Neural cell (in vitro differentiated cells): ENCODE measurements at regions not wholly inside any gene's neighbourhood (a gene's known extent, or its start where the extent isn't known, plus 50 kb on each side); places are given as distances from the start of the nearest gene placed in this dataset.

Source experiments
- H2AFZ ChIP-seq: fragments of 200-600, 300-800 bp; sonication (generic), shearing (Covaris generic); 2 replicates; pipeline ENCODE4 v1.6.0; 2014; ENCODE audit warnings: low read depth, mild to moderate bottlenecking, antibody characterized with exemption, low read length, moderate library complexity
- H3F3A ChIP-seq: fragments of 200-600 bp; shearing (Covaris generic); 2 replicates; pipeline ENCODE4 v1.6.1; 2016; ENCODE audit warnings: mild to moderate bottlenecking, moderate library complexity, mixed read lengths, antibody characterized with exemption, low read length; ENCODE audit not compliant: insufficient read depth, poor library complexity, severe bottlenecking
- H3K27ac ChIP-seq: fragments of 200-600, 300-800 bp; sonication (generic), shearing (Covaris generic); 2 replicates; pipeline ENCODE4 v1.5.1; 2014; ENCODE audit warnings: mild to moderate bottlenecking, low read length, moderate library complexity
- H3K27me3 ChIP-seq: fragments of 300-800, 200-600 bp; sonication (generic), shearing (Covaris generic); 2 replicates; pipeline ENCODE4 v1.6.0; 2014; ENCODE audit warnings: mild to moderate bottlenecking, low read depth, low read length, moderate library complexity; ENCODE audit not compliant: insufficient read depth
- H3K36me3 ChIP-seq: fragments of 300-800, 200-600 bp; sonication (generic), shearing (Covaris generic); 2 replicates; pipeline ENCODE4 v1.5.1; 2014; ENCODE audit warnings: mild to moderate bottlenecking, antibody characterized with exemption, low read length, moderate library complexity; ENCODE audit not compliant: insufficient read depth
- H3K4me2 ChIP-seq: fragments of 300-800, 200-600 bp; sonication (generic), shearing (Covaris generic); 2 replicates; pipeline ENCODE4 v1.6.0; 2014; ENCODE audit warnings: mild to moderate bottlenecking, low read length
- H3K4me3 ChIP-seq: fragments of 300-800, 200-600 bp; sonication (generic), shearing (Covaris generic); 2 replicates; pipeline ENCODE4 v1.5.1; 2014; ENCODE audit warnings: mild to moderate bottlenecking, low read length, moderate library complexity
- H3K79me2 ChIP-seq: fragments of 200-600 bp; shearing (Covaris generic); replicated peaks from 2 replicates; pipeline ENCODE4 v1.6.0; 2014; ENCODE audit warnings: mild to moderate bottlenecking, low read length, moderate library complexity; ENCODE audit not compliant: insufficient read depth
- H3K9ac ChIP-seq: fragments of 300-800, 200-600 bp; sonication (generic), shearing (Covaris generic); 2 replicates; pipeline ENCODE4 v1.6.1; 2016; ENCODE audit warnings: mild to moderate bottlenecking, low read length, mixed read lengths
- H3K9me2 ChIP-seq: fragments of 200-600 bp; shearing (Covaris generic); 2 replicates; pipeline ENCODE4 v1.6.1; 2016; ENCODE audit warnings: mild to moderate bottlenecking, low read length, mixed read lengths; ENCODE audit not compliant: insufficient read depth
- H3K9me3 ChIP-seq: fragments of 200-600, 300-800 bp; sonication (generic), shearing (Covaris generic); 2 replicates; pipeline ENCODE4 v1.6.1; 2016; ENCODE audit warnings: mild to moderate bottlenecking, mixed run types, low read length, moderate library complexity, mixed read lengths
- H4K20me1 ChIP-seq: fragments of 200-600 bp; shearing (Covaris generic); 2 replicates; pipeline ENCODE4 v1.6.1; 2016; ENCODE audit warnings: mild to moderate bottlenecking, mixed run types; ENCODE audit not compliant: insufficient read depth
- CTCF ChIP-seq: fragments of 450-650 bp; IDR thresholded peaks from 2 replicates; pipeline ENCODE4 v1.5.1; 2014; ENCODE audit warnings: antibody characterized with exemption, mild to moderate bottlenecking, moderate library complexity; ENCODE audit not compliant: poor library complexity, severe bottlenecking
- EP300 ChIP-seq: fragments of 450-650 bp; conservative IDR thresholded peaks from 2 replicates; pipeline ENCODE4 v1.6.1; 2014; ENCODE audit warnings: antibody characterized with exemption, mild to moderate bottlenecking, moderate library complexity; ENCODE audit not compliant: poor library complexity, severe bottlenecking
- EZH2 ChIP-seq: fragments of 200-600, 300-800 bp; shearing (Covaris generic), sonication (generic); IDR thresholded peaks from 2 replicates; pipeline ENCODE4 v1.6.1; 2014; ENCODE audit warnings: antibody characterized with exemption, low read length, borderline replicate concordance, mild to moderate bottlenecking; ENCODE audit not compliant: insufficient read depth, poor library complexity, severe bottlenecking
- MXI1 ChIP-seq: fragments of 450-650 bp; conservative IDR thresholded peaks from 2 replicates; pipeline ENCODE4 v1.6.1; 2014; ENCODE audit warnings: antibody characterized with exemption, mild to moderate bottlenecking; ENCODE audit not compliant: poor library complexity, severe bottlenecking
- POLR2AphosphoS5 ChIP-seq: IDR thresholded peaks from 2 replicates; pipeline ENCODE4 v1.6.1; 2012
- RAD21 ChIP-seq: fragments of 450-650 bp; conservative IDR thresholded peaks from 2 replicates; pipeline ENCODE4 v1.6.1; 2014; ENCODE audit warnings: antibody characterized with exemption, mild to moderate bottlenecking, moderate library complexity
- REST ChIP-seq: IDR thresholded peaks from 2 replicates; pipeline ENCODE4 v1.6.1; 2012; ENCODE audit warnings: borderline replicate concordance
- SMC3 ChIP-seq: fragments of 450-650 bp; conservative IDR thresholded peaks from 2 replicates; pipeline ENCODE4 v1.6.1; 2014; ENCODE audit warnings: antibody characterized with exemption, mild to moderate bottlenecking, moderate library complexity; ENCODE audit not compliant: poor library complexity
- TAF1 ChIP-seq: IDR thresholded peaks from 2 replicates; pipeline ENCODE4 v1.6.1; 2012; ENCODE audit warnings: low read depth

GRCh38 chr2:38486213-38487026 is 109.3 kb upstream of the ATL2 start:
- Histone ChIP-seq H3K9ac (no peak overlapping the region), H3F3A (no peaks in the 10 kb centered on the region), H3K36me3 (no peaks in the 10 kb centered on the region), H3K9me3 (no peaks in the 10 kb centered on the region), H3K4me3 (no peak overlapping the region), H2AFZ (no peak overlapping the region), H3K27me3 (no peaks in the 10 kb centered on the region), H3K4me2 (no peak overlapping the region), H3K9me2 (no peaks in the 10 kb centered on the region), H3K79me2 (no peaks in the 10 kb centered on the region), H4K20me1 (no peaks in the 10 kb centered on the region), H3K27ac (no peak overlapping the region)
- TF ChIP-seq CTCF (no peak), RAD21 (no peak)

GRCh38 chr2:38485734-38486133 is 108.7 kb upstream of the ATL2 start:
- Histone ChIP-seq H3K4me3 (no peak overlapping the region), H3K79me2 (no peaks in the 10 kb centered on the region), H4K20me1 (no peaks in the 10 kb centered on the region), H3K4me2 (no peak overlapping the region), H3K9ac (no peak overlapping the region), H3F3A (no peaks in the 10 kb centered on the region), H2AFZ (no peak overlapping the region), H3K36me3 (no peaks in the 10 kb centered on the region), H3K9me2 (no peaks in the 10 kb centered on the region), H3K27ac (no peak overlapping the region), H3K27me3 (no peaks in the 10 kb centered on the region), H3K9me3 (peaks cover 2% of the 10 kb centered on the region)
- no peak for TF ChIP-seq POLR2AphosphoS5

GRCh38 chr2:38484957-38485356 is 107.9 kb upstream of the ATL2 start:
- TF ChIP-seq SMC3 (no peak), MXI1 (no peak)
- no peak overlapping the region for H3K9ac ChIP-seq
- no peak overlapping the region for H2AFZ ChIP-seq
- no peaks in the 10 kb centered on the region for H3K27me3 ChIP-seq
- H3K9me2 ChIP-seq, result no peaks in the 10 kb centered on the region
- H3K79me2 ChIP-seq, result no peaks in the 10 kb centered on the region
- no peaks in the 10 kb centered on the region for H3K36me3 ChIP-seq
- H3K27ac ChIP-seq, result no peak overlapping the region
- no peaks in the 10 kb centered on the region for H3F3A ChIP-seq
- H4K20me1 ChIP-seq, result no peaks in the 10 kb centered on the region
- peaks cover 9% of the 10 kb centered on the region for H3K9me3 ChIP-seq
- no peak overlapping the region for H3K4me2 ChIP-seq
- no peak overlapping the region for H3K4me3 ChIP-seq

GRCh38 chr2:38483776-38484501 is 106.9 kb upstream of the ATL2 start:
- H3K27me3 ChIP-seq, result no peaks in the 10 kb centered on the region
- peaks cover 10% of the 10 kb centered on the region for H3K9me3 ChIP-seq
- H3K27ac ChIP-seq, result no peak overlapping the region
- no peak overlapping the region for H3K9ac ChIP-seq
- no peaks in the 10 kb centered on the region for H3F3A ChIP-seq
- H4K20me1 ChIP-seq, result no peaks in the 10 kb centered on the region
- H3K36me3 ChIP-seq, result no peaks in the 10 kb centered on the region
- no peak overlapping the region for H3K4me3 ChIP-seq
- H3K9me2 ChIP-seq, result no peaks in the 10 kb centered on the region
- H3K79me2 ChIP-seq, result no peaks in the 10 kb centered on the region
- no peak overlapping the region for H2AFZ ChIP-seq
- H3K4me2 ChIP-seq, result no peak overlapping the region
- no peak for TF ChIP-seq EZH2
- no peak for TF ChIP-seq TAF1
- no peak for TF ChIP-seq MXI1
- no peak for TF ChIP-seq EP300
- TF ChIP-seq REST, result no peak
- no peak for TF ChIP-seq SMC3
- no peak for TF ChIP-seq POLR2AphosphoS5
- no peak for TF ChIP-seq RAD21
